Activated CD4-positive, alpha-beta memory T cell treated with anti-CD3 and anti-CD28 coated beads for 36 hours (primary cell): ENCODE measurements at regions not wholly inside any gene's neighbourhood (a gene's known extent, or its start where the extent isn't known, plus 50 kb on each side); places are given as distances from the start of the nearest gene placed in this dataset.

ENCODE experiments used
- CTCF ChIA-PET: fragments of 350-600 bp; sonication (Branson Sonifier 250); formaldehyde crosslinking; loops from one replicate; lab custom pipeline; 2021; ENCODE audit warnings: antibody characterized with exemption, inconsistent platforms; lab: Charles Lee
- POLR2A ChIA-PET: fragments of 350-600 bp; sonication (Branson Sonifier 250); formaldehyde crosslinking; loops from one replicate; lab custom pipeline; 2021; ENCODE audit warnings: antibody characterized with exemption; lab: Charles Lee
- DNase-seq: peaks from one replicate; pipeline ENCODE4 v3.0.0-alpha.2; 2020
- H3K27ac Mint-ChIP-seq: one replicate; pipeline ENCODE4 v1.8.0; 2021; ENCODE audit warnings: mixed read lengths
- H3K27me3 Mint-ChIP-seq: one replicate; pipeline ENCODE4 v1.8.0; 2021; ENCODE audit warnings: mixed read lengths
- H3K36me3 Mint-ChIP-seq: one replicate; pipeline ENCODE4 v1.8.0; 2021; ENCODE audit warnings: mixed read lengths
- H3K4me1 Mint-ChIP-seq: one replicate; pipeline ENCODE4 v1.8.0; 2021; ENCODE audit warnings: low read depth, mixed read lengths
- H3K4me3 Mint-ChIP-seq: one replicate; pipeline ENCODE4 v1.8.0; 2021; ENCODE audit warnings: mild to moderate bottlenecking, mixed read lengths
- H3K9me3 Mint-ChIP-seq: one replicate; pipeline ENCODE4 v1.8.0; 2021; ENCODE audit warnings: mixed read lengths
- intact Hi-C: fragments of 100-400 bp; cut with micrococcal nuclease; formaldehyde crosslinking; loops from one replicate; pipeline ENCODE4 v1.15.1; 2023

- H3K27me3 Mint-ChIP-seq = no peaks in the 10 kb centered on the region
- H3K4me1 Mint-ChIP-seq = no peaks in the 10 kb centered on the region
- ChIA-PET CTCF (no interaction called here), POLR2A (no interaction called here)
- H3K4me3 Mint-ChIP-seq = no peak overlapping the region
- H3K36me3 Mint-ChIP-seq = peaks cover 5% of the 10 kb centered on the region
- H3K27ac Mint-ChIP-seq = no peak overlapping the region
- no peak for DNase-seq
- H3K9me3 Mint-ChIP-seq = peaks cover 13% of the 10 kb centered on the region
- intact Hi-C loops = no loop called here
These were observed 87.9 kb upstream of the MAP4K3 start for GRCh38 chr2:39524756-39525635.

GRCh38 chr2:39525636-39526412, 88.7 kb upstream of the MAP4K3 start:
- H3K27ac Mint-ChIP-seq = no peak overlapping the region
- no peak for DNase-seq
- no peaks in the 10 kb centered on the region for H3K27me3 Mint-ChIP-seq
- peaks cover 13% of the 10 kb centered on the region for H3K9me3 Mint-ChIP-seq
- CTCF ChIA-PET = no interaction called here
- no peak overlapping the region for H3K4me3 Mint-ChIP-seq
- POLR2A ChIA-PET = no interaction called here
- intact Hi-C loops = no loop called here
- H3K4me1 Mint-ChIP-seq = no peaks in the 10 kb centered on the region
- H3K36me3 Mint-ChIP-seq = peaks cover 3% of the 10 kb centered on the region

GRCh38 chr2:39528701-39529100, 91.6 kb upstream of the MAP4K3 start:
- DNase-seq = no peak
- Mint-ChIP-seq H3K9me3 (no peaks in the 10 kb centered on the region), H3K4me3 (no peak overlapping the region), H3K36me3 (no peaks in the 10 kb centered on the region), H3K27me3 (peaks cover 1% of the 10 kb centered on the region), H3K4me1 (no peaks in the 10 kb centered on the region), H3K27ac (no peak overlapping the region)
- POLR2A ChIA-PET = no interaction called here
- intact Hi-C loops = no loop called here
- CTCF ChIA-PET = no interaction called here

GRCh38 chr2:39529836-39530235, 92.8 kb upstream of the MAP4K3 start:
- Mint-ChIP-seq H3K36me3 (no peaks in the 10 kb centered on the region), H3K27ac (no peak overlapping the region), H3K4me3 (no peak overlapping the region), H3K4me1 (peaks cover under 1% of the 10 kb centered on the region), H3K9me3 (no peaks in the 10 kb centered on the region), H3K27me3 (peaks cover 4% of the 10 kb centered on the region)
- intact Hi-C loops = no loop called here
- no peak for DNase-seq
- ChIA-PET POLR2A (no interaction called here), CTCF (no interaction called here)

GRCh38 chr2:39530411-39530866, 93.4 kb upstream of the MAP4K3 start:
- ChIA-PET CTCF (no interaction called here), POLR2A (no interaction called here)
- H3K4me1 Mint-ChIP-seq = peaks cover 2% of the 10 kb centered on the region
- peaks cover 5% of the 10 kb centered on the region for H3K27me3 Mint-ChIP-seq
- H3K27ac Mint-ChIP-seq = no peak overlapping the region
- no peaks in the 10 kb centered on the region for H3K36me3 Mint-ChIP-seq
- intact Hi-C loops = no loop called here
- no peak for DNase-seq
- H3K9me3 Mint-ChIP-seq = no peaks in the 10 kb centered on the region
- H3K4me3 Mint-ChIP-seq = no peak overlapping the region

GRCh38 chr2:39531220-39531777, 94.2 kb upstream of the MAP4K3 start:
- peaks cover 9% of the 10 kb centered on the region for H3K27me3 Mint-ChIP-seq
- CTCF ChIA-PET = no interaction called here

GRCh38 chr2:39532933-39533332, 95.8 kb upstream of the MAP4K3 start:
- intact Hi-C loops = no loop called here
- CTCF ChIA-PET = no interaction called here
- Mint-ChIP-seq H3K36me3 (no peaks in the 10 kb centered on the region), H3K4me3 (no peak overlapping the region), H3K4me1 (peaks cover 9% of the 10 kb centered on the region), H3K27me3 (peaks cover 9% of the 10 kb centered on the region), H3K27ac (no peak overlapping the region), H3K9me3 (no peaks in the 10 kb centered on the region)
- DNase-seq = no peak
- POLR2A ChIA-PET = no interaction called here

More at GRCh38 chr2:39531220-39531777, 94.2 kb upstream of the MAP4K3 start:
- intact Hi-C loops = no loop called here
- Mint-ChIP-seq H3K36me3 (no peaks in the 10 kb centered on the region), H3K27ac (no peak overlapping the region), H3K9me3 (no peaks in the 10 kb centered on the region), H3K4me1 (peaks cover 2% of the 10 kb centered on the region), H3K4me3 (no peak overlapping the region)
- POLR2A ChIA-PET = no interaction called here
- no peak for DNase-seq

GRCh38 chr2:39534095-39534711, 97.1 kb upstream of the MAP4K3 start:
- Mint-ChIP-seq H3K9me3 (no peaks in the 10 kb centered on the region), H3K27ac (no peak overlapping the region), H3K4me1 (peaks cover 9% of the 10 kb centered on the region), H3K4me3 (no peak overlapping the region), H3K36me3 (peaks cover 2% of the 10 kb centered on the region), H3K27me3 (peaks cover 9% of the 10 kb centered on the region)
- CTCF ChIA-PET = no interaction called here
- intact Hi-C loops = no loop called here
- no peak for DNase-seq
- POLR2A ChIA-PET = no interaction called here

GRCh38 chr2:39535636-39536185, 98.6 kb upstream of the MAP4K3 start:
- no peak for DNase-seq
- peaks cover 9% of the 10 kb centered on the region for H3K27me3 Mint-ChIP-seq
- peaks cover 9% of the 10 kb centered on the region for H3K4me1 Mint-ChIP-seq
- H3K36me3 Mint-ChIP-seq = peaks cover 2% of the 10 kb centered on the region
- no peak overlapping the region for H3K4me3 Mint-ChIP-seq
- ChIA-PET POLR2A (no interaction called here), CTCF (no interaction called here)
- intact Hi-C loops = no loop called here
- no peak overlapping the region for H3K27ac Mint-ChIP-seq
- H3K9me3 Mint-ChIP-seq = no peaks in the 10 kb centered on the region

- H3K36me3 Mint-ChIP-seq = peaks cover 2% of the 10 kb centered on the region
- ChIA-PET CTCF (no interaction called here), POLR2A (no interaction called here)
- intact Hi-C loops = loop anchor here (1.0 kb wide), 2 partner anchors 24 to 45 kb away; no protein-coding TSS in a partner anchor
- H3K4me3 Mint-ChIP-seq = no peak overlapping the region
- H3K27ac Mint-ChIP-seq = no peak overlapping the region
- peaks cover 9% of the 10 kb centered on the region for H3K27me3 Mint-ChIP-seq
- H3K9me3 Mint-ChIP-seq = no peaks in the 10 kb centered on the region
- no peak for DNase-seq
- H3K4me1 Mint-ChIP-seq = peaks cover 9% of the 10 kb centered on the region
These were observed 100.1 kb upstream of the MAP4K3 start for GRCh38 chr2:39537150-39537549.

GRCh38 chr2:39538718-39539117, 101.6 kb upstream of the MAP4K3 start:
- H3K9me3 Mint-ChIP-seq = no peaks in the 10 kb centered on the region
- no peak overlapping the region for H3K4me3 Mint-ChIP-seq
- ChIA-PET CTCF (no interaction called here), POLR2A (no interaction called here)
- intact Hi-C loops = no loop called here
- DNase-seq = no peak
- peaks cover 2% of the 10 kb centered on the region for H3K36me3 Mint-ChIP-seq
- peaks cover 9% of the 10 kb centered on the region for H3K4me1 Mint-ChIP-seq
- no peak overlapping the region for H3K27ac Mint-ChIP-seq
- H3K27me3 Mint-ChIP-seq = peaks cover 8% of the 10 kb centered on the region

- H3K36me3 Mint-ChIP-seq = peaks cover 2% of the 10 kb centered on the region
- H3K27me3 Mint-ChIP-seq = peaks cover 9% of the 10 kb centered on the region
- H3K9me3 Mint-ChIP-seq = no peaks in the 10 kb centered on the region
- CTCF ChIA-PET = no interaction called here
- peaks cover 7% of the 10 kb centered on the region for H3K4me1 Mint-ChIP-seq
- POLR2A ChIA-PET = no interaction called here
- H3K4me3 Mint-ChIP-seq = no peak overlapping the region
- intact Hi-C loops = no loop called here
- no peak overlapping the region for H3K27ac Mint-ChIP-seq
- DNase-seq = no peak
These were observed 103.3 kb upstream of the MAP4K3 start for GRCh38 chr2:39540414-39540813.
